OCI-LY7 (cell line): ENCODE measurements at regions not wholly inside any gene's neighbourhood (a gene's known extent, or its start where the extent isn't known, plus 50 kb on each side); places are given as distances from the start of the nearest gene placed in this dataset.

ENCODE experiments used
- BruUV-seq: library from RNA; stranded (reverse); fragments of 400-500 nt; replicated peaks from 2 replicates; lab custom pipeline; 2021; lab: Mats Ljungman, UMichigan
- CTCF ChIA-PET: fragments of 300-600 bp; sonication (Branson Sonifier 250); formaldehyde crosslinking; loops from one replicate; lab custom pipeline; 2022; ENCODE audit warnings: antibody characterized with exemption; ENCODE audit not compliant: unreplicated experiment; lab: Charles Lee
- POLR2A ChIA-PET: fragments of 300-600 bp; sonication (Branson Sonifier 250); formaldehyde crosslinking; loops from one replicate; lab custom pipeline; 2022; ENCODE audit warnings: antibody characterized with exemption; lab: Charles Lee
- DNase-seq: peaks from one replicate; pipeline ENCODE4 v3.0.0-alpha.2; 2015; ENCODE audit warnings: low spot score
- H2AFZ ChIP-seq: fragments of 200-600 bp; sonication (generic), shearing (Covaris generic); 2 replicates; pipeline ENCODE4 v1.6.1; 2014; ENCODE audit warnings: mild to moderate bottlenecking, antibody characterized with exemption, low read length, moderate library complexity
- H3K27ac ChIP-seq: fragments of 200-600 bp; sonication (generic); 2 replicates; pipeline ENCODE4 v1.5.1; 2014; ENCODE audit warnings: mixed run types, low read depth, mild to moderate bottlenecking, moderate library complexity, low read length, inconsistent platforms; ENCODE audit not compliant: poor library complexity, severe bottlenecking
- H3K36me3 ChIP-seq: fragments of 200-600 bp; sonication (generic); 2 replicates; pipeline ENCODE4 v1.6.1; 2014; ENCODE audit warnings: mild to moderate bottlenecking, antibody characterized with exemption, low read length, moderate library complexity, mixed read lengths; ENCODE audit not compliant: insufficient read depth
- H3K4me1 ChIP-seq: fragments of 200-600 bp; sonication (generic); 2 replicates; pipeline ENCODE4 v1.5.1; 2014; ENCODE audit warnings: mild to moderate bottlenecking, low read length; ENCODE audit not compliant: insufficient read depth, poor library complexity, severe bottlenecking
- H3K4me2 ChIP-seq: fragments of 200-600 bp; sonication (generic); 2 replicates; pipeline ENCODE4 v1.6.1; 2014; ENCODE audit warnings: mild to moderate bottlenecking, low read length
- H3K4me3 ChIP-seq: fragments of 200-600 bp; sonication (generic); 2 replicates; pipeline ENCODE4 v1.5.1; 2014; ENCODE audit warnings: mild to moderate bottlenecking, low read depth, low read length; ENCODE audit not compliant: poor library complexity, severe bottlenecking
- H3K79me2 ChIP-seq: fragments of 200-600 bp; sonication (generic); 2 replicates; pipeline ENCODE4 v1.6.1; 2016; ENCODE audit warnings: low read depth, mild to moderate bottlenecking, low read length, moderate library complexity, mixed read lengths; ENCODE audit not compliant: insufficient read depth
- H3K9me2 ChIP-seq: fragments of 200-600 bp; sonication (generic); 2 replicates; pipeline ENCODE4 v1.6.1; 2016; ENCODE audit warnings: mild to moderate bottlenecking, low read length, mixed read lengths; ENCODE audit not compliant: insufficient read depth
- H3K9me3 ChIP-seq: fragments of 200-600 bp; sonication (generic); 2 replicates; pipeline ENCODE4 v1.6.1; 2014; ENCODE audit warnings: mild to moderate bottlenecking, mixed run types, low read length, mixed read lengths
- H4K20me1 ChIP-seq: fragments of 200-600 bp; sonication (generic); 2 replicates; pipeline ENCODE4 v1.6.1; 2014; ENCODE audit warnings: mild to moderate bottlenecking, antibody characterized with exemption, low read length, moderate library complexity, mixed read lengths; ENCODE audit not compliant: insufficient read depth
- CTCF ChIP-seq: fragments of 200-600 bp; sonication (generic); conservative IDR thresholded peaks from 2 replicates; pipeline ENCODE4 v1.5.1; 2014; ENCODE audit warnings: mild to moderate bottlenecking, antibody characterized with exemption, low read length, moderate library complexity, mixed read lengths
- EZH2phosphoT487 ChIP-seq: fragments of 200-600 bp; sonication (generic); IDR thresholded peaks from 2 replicates; pipeline ENCODE4 v1.6.1; 2018; ENCODE audit warnings: low read depth, borderline replicate concordance, mild to moderate bottlenecking, mixed run types, antibody characterized with exemption, low read length, moderate library complexity, mixed read lengths
- intact Hi-C: fragments of 100-400 bp; cut with micrococcal nuclease; formaldehyde crosslinking; loops from one replicate; pipeline ENCODE4 v1.10.0; 2022; ENCODE audit not compliant: unreplicated experiment

- Histone ChIP-seq H3K36me3 (no peaks in the 10 kb centered on the region), H2AFZ (no peak overlapping the region), H3K4me1 (no peaks in the 10 kb centered on the region), H3K9me2 (no peaks in the 10 kb centered on the region), H3K4me2 (no peak overlapping the region), H3K79me2 (no peaks in the 10 kb centered on the region), H3K27ac (no peak overlapping the region), H3K4me3 (no peak overlapping the region), H3K9me3 (peaks cover 2% of the 10 kb centered on the region; the same call in 1 of the 2 replicates), H4K20me1 (no peaks in the 10 kb centered on the region)
- ChIA-PET CTCF (no interaction called here), POLR2A (interaction anchor here (0.5 kb wide), 1 partner anchor 601 kb away, joined by 3 read pairs; no protein-coding TSS in a partner anchor)
- no peak for TF ChIP-seq CTCF
- no peak for TF ChIP-seq EZH2phosphoT487
- intact Hi-C loops = no loop called here
- DNase-seq = no peak
- BruUV-seq = no TSS peak
Measured at GRCh38 chr22:49274754-49275380, 552.8 kb downstream of the BRD1 start.

GRCh38 chr22:49272546-49273125 lies 555.0 kb downstream of the BRD1 start:
- TF ChIP-seq CTCF (no peak), EZH2phosphoT487 (no peak)
- no peaks in the 10 kb centered on the region for H4K20me1 ChIP-seq
- intact Hi-C loops = no loop called here
- BruUV-seq = no TSS peak
- ChIA-PET POLR2A (no interaction called here), CTCF (interaction anchor here (0.5 kb wide), 1 partner anchor 64 kb away, joined by 6 read pairs; no protein-coding TSS in a partner anchor)
- DNase-seq = no peak
- H3K4me2 ChIP-seq = no peak overlapping the region
- no peaks in the 10 kb centered on the region for H3K9me2 ChIP-seq
- no peak overlapping the region for H2AFZ ChIP-seq
- H3K4me3 ChIP-seq = no peak overlapping the region
- H3K4me1 ChIP-seq = no peaks in the 10 kb centered on the region
- H3K9me3 ChIP-seq = no peaks in the 10 kb centered on the region
- no peaks in the 10 kb centered on the region for H3K79me2 ChIP-seq
- no peaks in the 10 kb centered on the region for H3K36me3 ChIP-seq
- H3K27ac ChIP-seq = no peak overlapping the region

GRCh38 chr22:49271831-49272230 lies 555.8 kb downstream of the BRD1 start:
- POLR2A ChIA-PET = no interaction called here
- intact Hi-C loops = no loop called here
- TF ChIP-seq CTCF (no peak), EZH2phosphoT487 (no peak)
- H3K27ac ChIP-seq = no peak overlapping the region
- no peaks in the 10 kb centered on the region for H3K79me2 ChIP-seq
- H3K9me3 ChIP-seq = no peaks in the 10 kb centered on the region
- no peaks in the 10 kb centered on the region for H3K36me3 ChIP-seq
- no peak overlapping the region for H3K4me2 ChIP-seq
- CTCF ChIA-PET = no interaction called here
- no peak overlapping the region for H2AFZ ChIP-seq
- no peak overlapping the region for H3K4me3 ChIP-seq
- DNase-seq = no peak
- H3K4me1 ChIP-seq = no peaks in the 10 kb centered on the region
- no peaks in the 10 kb centered on the region for H3K9me2 ChIP-seq
- no TSS peak for BruUV-seq
- H4K20me1 ChIP-seq = no peaks in the 10 kb centered on the region
